NCI-H345 treated with DMSO at 0.1 percent for 48 hours (cell line): ENCODE measurements at regions not wholly inside any gene's neighbourhood (a gene's known extent, or its start where the extent isn't known, plus 50 kb on each side); places are given as distances from the start of the nearest gene placed in this dataset.

Source experiments
- DNase-seq: peaks from one replicate; lab custom pipeline; 2025; ENCODE audit not compliant: unreplicated experiment; lab: John Stamatoyannopoulos, UW

GRCh38 chr4:180084561-180084960 is 2158.6 kb upstream of the TENM3 start:
- no peak for DNase-seq

GRCh38 chr4:180086480-180087190 is 2156.6 kb upstream of the TENM3 start:
- no peak for DNase-seq

- DNase-seq = no peak
Measured at GRCh38 chr4:180098586-180098985, 2144.6 kb upstream of the TENM3 start.

GRCh38 chr4:180099957-180100356 is 2143.2 kb upstream of the TENM3 start:
- no peak for DNase-seq

- DNase-seq = no peak
Measured at GRCh38 chr4:180100433-180101344, 2142.5 kb upstream of the TENM3 start.

- no peak for DNase-seq
Measured at GRCh38 chr4:180101348-180102083, 2141.7 kb upstream of the TENM3 start.

GRCh38 chr4:180103794-180104193 is 2139.4 kb upstream of the TENM3 start:
- DNase-seq = no peak

GRCh38 chr4:180105362-180105761 is 2137.8 kb upstream of the TENM3 start:
- no peak for DNase-seq

- DNase-seq = no peak
Measured at GRCh38 chr4:180106122-180106521, 2137.1 kb upstream of the TENM3 start.

GRCh38 chr4:180106997-180107396 is 2136.2 kb upstream of the TENM3 start:
- no peak for DNase-seq

- DNase-seq = no peak
Measured at GRCh38 chr4:180116840-180117239, 2126.4 kb upstream of the TENM3 start.

GRCh38 chr4:180120068-180120467 is 2123.1 kb upstream of the TENM3 start:
- no peak for DNase-seq

GRCh38 chr4:180134091-180134866 is 2108.9 kb upstream of the TENM3 start:
- DNase-seq = no peak

GRCh38 chr4:180141734-180142133 is 2101.5 kb upstream of the TENM3 start:
- DNase-seq = no peak

GRCh38 chr4:180148737-180149136 is 2094.5 kb upstream of the TENM3 start:
- DNase-seq = no peak

- no peak for DNase-seq
Measured at GRCh38 chr4:180150818-180151217, 2092.4 kb upstream of the TENM3 start.

GRCh38 chr4:180152831-180153230 is 2090.4 kb upstream of the TENM3 start:
- DNase-seq = no peak

- no peak for DNase-seq
Measured at GRCh38 chr4:180153587-180153986, 2089.6 kb upstream of the TENM3 start.

GRCh38 chr4:180156684-180157083 is 2086.5 kb upstream of the TENM3 start:
- no peak for DNase-seq

GRCh38 chr4:180160195-180160983 is 2082.8 kb upstream of the TENM3 start:
- no peak for DNase-seq
